Panc1 (cell line): ENCODE measurements at regions not wholly inside any gene's neighbourhood (a gene's known extent, or its start where the extent isn't known, plus 50 kb on each side); places are given as distances from the start of the nearest gene placed in this dataset.

Experiments used
- ATAC-seq: fragments of 200-7000 bp; cut with Tn5 transposase; 2 replicates; pipeline ENCODE4 v1.9.1; 2020; ENCODE audit warnings: mild to moderate bottlenecking, moderate library complexity
- BruUV-seq: library from RNA; stranded (reverse); fragments of 400-500 nt; replicated peaks from 2 replicates; lab custom pipeline; 2021; lab: Mats Ljungman, UMichigan
- CTCF ChIA-PET: fragments of 300-600 bp; sonication (Branson Sonifier 250); formaldehyde crosslinking; loops from one replicate; lab custom pipeline; 2022; ENCODE audit warnings: antibody characterized with exemption; lab: Charles Lee
- POLR2A ChIA-PET: fragments of 300-600 bp; sonication (Branson Sonifier 250); formaldehyde crosslinking; loops from one replicate; lab custom pipeline; 2022; ENCODE audit warnings: antibody characterized with exemption; lab: Charles Lee
- DNase-seq: peaks from one replicate; pipeline ENCODE4 v3.0.0-alpha.2; 2010; ENCODE audit warnings: low read depth, low spot score
- H3K27ac ChIP-seq: 2 replicates; pipeline ENCODE4 v1.5.1; 2011; ENCODE audit warnings: mild to moderate bottlenecking, low read length, inconsistent platforms
- H3K27me3 ChIP-seq: fragments of 200-500 bp; sonication (Bioruptor generic); 2 replicates; pipeline ENCODE4 v1.6.0; 2014; ENCODE audit warnings: low read length, inconsistent platforms; ENCODE audit not compliant: control insufficient read depth, insufficient read depth
- H3K36me3 ChIP-seq: fragments of 200-500 bp; sonication (Bioruptor generic); 2 replicates; pipeline ENCODE4 v1.5.1; 2014; ENCODE audit warnings: inconsistent platforms, mild to moderate bottlenecking, low read length, moderate library complexity; ENCODE audit not compliant: control insufficient read depth, insufficient read depth
- H3K4me1 ChIP-seq: 2 replicates; pipeline ENCODE4 v1.5.1; 2011; ENCODE audit warnings: inconsistent platforms, mild to moderate bottlenecking, low read length, moderate library complexity; ENCODE audit not compliant: control insufficient read depth, insufficient read depth
- H3K4me3 ChIP-seq, 2 experiments: 2 replicates each; pipeline ENCODE4 v1.5.1; 2011 to 2012; ENCODE audit warnings: low read depth in 2 of 2, low read length in 2 of 2, mild to moderate bottlenecking in 2 of 2, inconsistent platforms in 1 of 2, moderate library complexity in 1 of 2
- H3K9me3 ChIP-seq: fragments of 200-500 bp; sonication (Bioruptor generic); 2 replicates; pipeline ENCODE4 v1.5.1; 2014; ENCODE audit warnings: low read depth, mild to moderate bottlenecking, inconsistent platforms, low read length, moderate library complexity; ENCODE audit not compliant: control insufficient read depth, insufficient read depth
- CTCF ChIP-seq: fragments of 450-650 bp; IDR thresholded peaks from 2 replicates; pipeline ENCODE4 v1.5.1; 2017; ENCODE audit warnings: mild to moderate bottlenecking
- POLR2AphosphoS5 ChIP-seq: IDR thresholded peaks from 2 replicates; pipeline ENCODE4 v1.6.1; 2012; ENCODE audit warnings: mild to moderate bottlenecking, low read depth, low read length, moderate library complexity
- SIN3A ChIP-seq: IDR thresholded peaks from 2 replicates; pipeline ENCODE4 v1.6.1; 2012; ENCODE audit warnings: low read depth, mild to moderate bottlenecking, low read length, moderate library complexity, borderline replicate concordance; ENCODE audit not compliant: insufficient read depth
- TCF7L2 ChIP-seq: IDR thresholded peaks from 2 replicates; pipeline ENCODE4 v1.6.1; 2011; ENCODE audit warnings: mild to moderate bottlenecking, low read depth, low read length, inconsistent platforms
- in situ Hi-C: cut with HindIII; loops from 2 replicates; pipeline ENCODE4 v1.10.0; 2016; ENCODE audit warnings: low sequenced_read_pairs, low pct_unique_long_range_greater_than_20kb
- intact Hi-C: fragments of 100-400 bp; cut with micrococcal nuclease; formaldehyde crosslinking; loops from one replicate; pipeline ENCODE4 v1.10.0; 2022; ENCODE audit not compliant: unreplicated experiment
- TF ChIP-seq, protein P1 (sequence below), 2 experiments: IDR thresholded peaks; 2 replicates each; pipeline ENCODE4 v1.6.1; 2011 to 2012; ENCODE audit warnings: low read depth in 2 of 2, control low read depth in 1 of 2, low read length in 1 of 2, mild to moderate bottlenecking in 1 of 2, moderate library complexity in 1 of 2; ENCODE audit not compliant: insufficient read depth in 1 of 2

DNA sequence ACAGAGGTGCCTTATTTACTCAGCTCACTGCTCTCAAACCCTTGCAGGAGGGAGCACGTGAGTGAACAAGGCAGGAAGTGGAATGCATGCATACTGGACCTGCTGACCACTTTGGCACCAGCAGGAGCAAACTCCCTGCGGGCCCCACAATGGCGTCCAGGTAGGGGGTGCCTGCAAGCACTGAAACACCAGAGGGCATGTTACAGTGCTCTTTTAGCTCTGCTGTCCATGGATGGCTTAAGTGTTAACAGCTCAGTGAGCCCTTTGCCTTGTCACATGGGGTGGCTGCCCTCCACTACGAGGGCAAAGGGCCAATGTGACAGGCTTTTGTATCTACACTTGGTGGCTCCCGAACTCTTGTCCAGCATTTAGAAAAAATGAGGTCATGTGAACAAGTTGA lies 199.5 kb upstream of the UGT8 start:
- no peaks in the 10 kb centered on the region for H3K36me3 ChIP-seq
- TF ChIP-seq, protein P1, sequence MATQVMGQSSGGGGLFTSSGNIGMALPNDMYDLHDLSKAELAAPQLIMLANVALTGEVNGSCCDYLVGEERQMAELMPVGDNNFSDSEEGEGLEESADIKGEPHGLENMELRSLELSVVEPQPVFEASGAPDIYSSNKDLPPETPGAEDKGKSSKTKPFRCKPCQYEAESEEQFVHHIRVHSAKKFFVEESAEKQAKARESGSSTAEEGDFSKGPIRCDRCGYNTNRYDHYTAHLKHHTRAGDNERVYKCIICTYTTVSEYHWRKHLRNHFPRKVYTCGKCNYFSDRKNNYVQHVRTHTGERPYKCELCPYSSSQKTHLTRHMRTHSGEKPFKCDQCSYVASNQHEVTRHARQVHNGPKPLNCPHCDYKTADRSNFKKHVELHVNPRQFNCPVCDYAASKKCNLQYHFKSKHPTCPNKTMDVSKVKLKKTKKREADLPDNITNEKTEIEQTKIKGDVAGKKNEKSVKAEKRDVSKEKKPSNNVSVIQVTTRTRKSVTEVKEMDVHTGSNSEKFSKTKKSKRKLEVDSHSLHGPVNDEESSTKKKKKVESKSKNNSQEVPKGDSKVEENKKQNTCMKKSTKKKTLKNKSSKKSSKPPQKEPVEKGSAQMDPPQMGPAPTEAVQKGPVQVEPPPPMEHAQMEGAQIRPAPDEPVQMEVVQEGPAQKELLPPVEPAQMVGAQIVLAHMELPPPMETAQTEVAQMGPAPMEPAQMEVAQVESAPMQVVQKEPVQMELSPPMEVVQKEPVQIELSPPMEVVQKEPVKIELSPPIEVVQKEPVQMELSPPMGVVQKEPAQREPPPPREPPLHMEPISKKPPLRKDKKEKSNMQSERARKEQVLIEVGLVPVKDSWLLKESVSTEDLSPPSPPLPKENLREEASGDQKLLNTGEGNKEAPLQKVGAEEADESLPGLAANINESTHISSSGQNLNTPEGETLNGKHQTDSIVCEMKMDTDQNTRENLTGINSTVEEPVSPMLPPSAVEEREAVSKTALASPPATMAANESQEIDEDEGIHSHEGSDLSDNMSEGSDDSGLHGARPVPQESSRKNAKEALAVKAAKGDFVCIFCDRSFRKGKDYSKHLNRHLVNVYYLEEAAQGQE (IDR thresholded peaks at IDR 0.05; ENCODE audit: insufficient read depth in 1 of 2, low read depth in 2 of 2, low read length in 1 of 2) = no peak
- TF ChIP-seq TCF7L2 (no peak), SIN3A (no peak), POLR2AphosphoS5 (no peak), CTCF (no peak)
- POLR2A ChIA-PET = no interaction called here
- H3K4me3 ChIP-seq = no peak overlapping the region
- DNase-seq (no peak), ATAC-seq (no peak)
- H3K4me1 ChIP-seq = no peaks in the 10 kb centered on the region
- intact Hi-C loops (no loop called here), in situ Hi-C loops (no loop called here)
- no peaks in the 10 kb centered on the region for H3K27me3 ChIP-seq
- no peaks in the 10 kb centered on the region for H3K9me3 ChIP-seq
- BruUV-seq = no TSS peak
- CTCF ChIA-PET = no interaction called here
- H3K27ac ChIP-seq = no peak overlapping the region

GRCh38 chr4:114400531-114400930 lies 198.1 kb upstream of the UGT8 start:
- no TSS peak for BruUV-seq
- POLR2A ChIA-PET = no interaction called here
- no peak overlapping the region for H3K27ac ChIP-seq
- no peak for DNase-seq
- CTCF ChIA-PET = no interaction called here
- in situ Hi-C loops = no loop called here
- ATAC-seq = no peak
- no peaks in the 10 kb centered on the region for H3K27me3 ChIP-seq
- H3K4me3 ChIP-seq = no peak overlapping the region
- intact Hi-C loops = no loop called here
- TF ChIP-seq, protein P1 (IDR thresholded peaks at IDR 0.05; ENCODE audit: insufficient read depth in 1 of 2, low read depth in 2 of 2, low read length in 1 of 2) = no peak
- no peak for TF ChIP-seq POLR2AphosphoS5
- H3K36me3 ChIP-seq = no peaks in the 10 kb centered on the region
- H3K4me1 ChIP-seq = no peaks in the 10 kb centered on the region
- H3K9me3 ChIP-seq = no peaks in the 10 kb centered on the region
